ENCODE measurements at regions not wholly inside any gene's neighbourhood (a gene's known extent, or its start where the extent isn't known, plus 50 kb on each side); places are given as distances from the start of the nearest gene placed in this dataset.

DNA sequence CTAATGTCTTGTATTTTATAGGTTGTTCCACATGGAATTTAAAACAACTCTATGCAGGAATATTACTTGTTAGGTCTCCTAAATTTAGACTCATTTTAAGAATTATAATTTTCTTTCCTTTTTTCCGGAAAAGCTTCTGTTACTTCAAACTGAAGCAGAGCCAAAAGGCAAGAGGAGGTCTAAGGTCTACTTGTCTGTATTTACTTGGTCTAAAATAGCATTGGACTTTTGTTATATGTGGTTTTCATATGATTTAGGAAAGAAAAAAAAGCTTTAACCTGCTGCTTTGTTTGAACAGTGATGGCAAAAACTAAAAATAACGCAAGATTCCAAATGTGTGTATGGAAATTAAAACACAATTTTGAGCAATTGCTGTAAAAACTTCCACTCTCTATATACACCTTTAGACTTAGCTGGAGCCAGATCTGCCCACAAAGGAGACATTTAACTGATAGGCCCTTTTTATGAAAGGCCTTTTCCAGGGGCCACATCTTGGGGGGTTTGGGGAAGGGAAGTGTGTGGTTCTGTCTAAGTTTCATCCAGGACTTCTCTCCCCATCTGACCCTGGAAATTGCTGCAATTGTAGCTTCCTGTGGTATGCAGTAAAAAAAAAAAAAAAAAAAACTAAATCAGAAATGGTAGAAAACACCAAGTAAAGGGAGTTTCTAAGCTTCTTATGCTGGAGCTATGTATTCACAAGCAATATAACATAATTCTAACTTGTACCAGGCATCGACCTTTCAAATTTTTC is 307.7 kb upstream of the MEF2C start:
- no peak overlapping the region for H2AFZ ChIP-seq (replicated peaks; ENCODE audit: low read length, poor library complexity)
- WGBS, 2 experiments (ENCODE audit: extremely low coverage in 2 of 2, insufficient read length in 1 of 2), result no CpG with 5 or more reads among the region's 3 CpGs
- CTCF ChIA-PET, result interaction anchor here (1.0 kb wide), 1 partner anchor 21 kb away, joined by 3 read pairs; no protein-coding TSS in a partner anchor
- H2AK9ac ChIP-seq (replicated peaks; ENCODE audit: low read depth, low read length, poor library complexity), result no peak overlapping the region
- DNase-seq, result no peak
- H3K27ac ChIP-seq (ENCODE audit: insufficient read depth, low read length), result no peak overlapping the region
- no peak for TF ChIP-seq CEBPB (IDR thresholded peaks at IDR 0.05; ENCODE audit: low read depth, low read length)
- TF ChIP-seq RCOR1 (IDR thresholded peaks at IDR 0.05; ENCODE audit: insufficient replicate concordance, low read length), result no peak
- no peak for TF ChIP-seq RAD21 (IDR thresholded peaks at IDR 0.05; ENCODE audit: low read length)
- no peak for TF ChIP-seq NFE2L2 (IDR thresholded peaks at IDR 0.05; ENCODE audit: low read depth, low read length)
- TF ChIP-seq POLR2A (IDR thresholded peaks at IDR 0.05; ENCODE audit: low read depth, low read length), result no peak
- no peak for TF ChIP-seq MAZ (IDR thresholded peaks at IDR 0.05; ENCODE audit: borderline replicate concordance, low read depth, low read length)
- H4K8ac ChIP-seq (ENCODE audit: low read depth in 2 of 2, low read length in 2 of 2), result no peak overlapping the region
- no peak overlapping the region for H2BK120ac ChIP-seq (ENCODE audit: low read depth, low read length)
- H3K4me2 ChIP-seq (ENCODE audit: low read depth, low read length), result no peak overlapping the region
- H3K4ac ChIP-seq (ENCODE audit: low read depth, low read length), result no peak overlapping the region
- no peak overlapping the region for H2BK15ac ChIP-seq (ENCODE audit: low read depth, low read length)
- no peaks in the 10 kb centered on the region for H3K79me1 ChIP-seq (ENCODE audit: low read depth in 1 of 2, low read length in 2 of 2)
- H3K4me1 ChIP-seq (ENCODE audit: control insufficient read depth, insufficient read depth, low read length), result no peaks in the 10 kb centered on the region
- POLR2A ChIA-PET (ENCODE audit: unreplicated experiment), result no interaction called here
- H3K23ac ChIP-seq (ENCODE audit: low read depth, low read length), result no peak overlapping the region
- intact Hi-C loops (cut with micrococcal nuclease), result no loop called here
- no peak overlapping the region for H3K56ac ChIP-seq (ENCODE audit: extremely low read depth, insufficient read depth, low read length)
- no peak for ATAC-seq (ENCODE audit: low read depth)
- H3K18ac ChIP-seq (ENCODE audit: low read depth, low read length), result no peak overlapping the region
- no peak overlapping the region for H2BK20ac ChIP-seq (ENCODE audit: low read depth, low read length)
- no peaks in the 10 kb centered on the region for H3K27me3 ChIP-seq (ENCODE audit: control insufficient read depth, insufficient read depth, low read length)
- no peak overlapping the region for H2BK5ac ChIP-seq (ENCODE audit: low read depth, low read length, poor library complexity, severe bottlenecking)
- no peaks in the 10 kb centered on the region for H4K20me1 ChIP-seq (ENCODE audit: insufficient read depth, low read length)
- BruUV-seq (replicated peaks), result no TSS peak
- H3K9ac ChIP-seq (ENCODE audit: low read depth, low read length), result no peak overlapping the region
- H3K14ac ChIP-seq (replicated peaks; ENCODE audit: low read depth, low read length), result no peak overlapping the region
- no peak overlapping the region for H2AK5ac ChIP-seq (ENCODE audit: low read depth, low read length)
- no peak overlapping the region for H4K91ac ChIP-seq (ENCODE audit: insufficient read depth, low read depth, low read length)
- in situ Hi-C loops (cut with MboI; ENCODE audit: low sequenced_read_pairs), result no loop called here
- H4K5ac ChIP-seq (ENCODE audit: low read depth, low read length), result no peak overlapping the region
- H3K9me1 ChIP-seq (ENCODE audit: insufficient read depth, low read length), result no peaks in the 10 kb centered on the region
- H3K4me3 ChIP-seq (ENCODE audit: insufficient read depth, low read depth, low read length), result no peak overlapping the region
- dilution Hi-C loops (cut with HindIII; ENCODE audit: low sequenced_read_pairs, unreplicated experiment), result no loop called here
- H3K9me3 ChIP-seq (ENCODE audit: control insufficient read depth, insufficient read depth, low read length), result no peaks in the 10 kb centered on the region
- no peaks in the 10 kb centered on the region for H3K36me3 ChIP-seq (ENCODE audit: control insufficient read depth, insufficient read depth, low read length)
